Lower leg skin (tissue), 4 donors: ENCODE measurements at regions not wholly inside any gene's neighbourhood (a gene's known extent, or its start where the extent isn't known, plus 50 kb on each side); places are given as distances from the start of the nearest gene placed in this dataset.

Experiments
- DNase-seq, 2 donors: peaks; one replicate each; pipeline ENCODE4 v3.0.0-alpha.2; 2019; ENCODE audit warnings: low spot score in 2 of 2
- H3K4me3 ChIP-seq: fragments of 200-600 bp; sonication (generic); 2 replicates; pipeline ENCODE4 v1.5.1; 2017; ENCODE audit warnings: mild to moderate bottlenecking, low read depth; ENCODE audit not compliant: poor library complexity, severe bottlenecking
- POLR2A ChIP-seq, 2 donors: fragments of 450-650 bp; IDR thresholded peaks; one replicate each; pipeline ENCODE4 v1.6.1; 2016 to 2017; ENCODE audit warnings: antibody characterized with exemption in 2 of 2, mild to moderate bottlenecking in 1 of 2, moderate library complexity in 1 of 2
- WGBS, 2 donors: methylation state at CpG; one replicate each; pipeline ENCODE4 v1.1.5; 2018; 5-methylcytosine and 5-hydroxymethylcytosine counted together
- intact Hi-C: fragments of 100-400 bp; cut with DNase I; formaldehyde crosslinking; loops from one replicate; pipeline ENCODE4 v1.15.0; 2023; ENCODE audit warnings: low total_unique reads
- TF ChIP-seq, protein P1 (sequence below), 3 donors: fragments of 450-650 bp; IDR thresholded peaks; one replicate each; pipeline ENCODE4 v1.5.1; 2016; ENCODE audit warnings: antibody characterized with exemption in 3 of 3, mild to moderate bottlenecking in 3 of 3, moderate library complexity in 2 of 3

- no peak overlapping the region for H3K4me3 ChIP-seq
- TF ChIP-seq POLR2A (IDR thresholded peaks at IDR 0.05), result no peak
- 53 to 63% methylated on average over 2 of the region's 2 CpGs for WGBS, 2 donors
- intact Hi-C loops, result no loop called here
- no peak for DNase-seq
Observed at GRCh38 chr2:160664603-160665140, 171.1 kb upstream of the RBMS1 start.

GRCh38 chr2:160666154-160667060, 172.8 kb upstream of the RBMS1 start:
- TF ChIP-seq POLR2A (IDR thresholded peaks at IDR 0.05), result no peak
- TF ChIP-seq, protein P1, sequence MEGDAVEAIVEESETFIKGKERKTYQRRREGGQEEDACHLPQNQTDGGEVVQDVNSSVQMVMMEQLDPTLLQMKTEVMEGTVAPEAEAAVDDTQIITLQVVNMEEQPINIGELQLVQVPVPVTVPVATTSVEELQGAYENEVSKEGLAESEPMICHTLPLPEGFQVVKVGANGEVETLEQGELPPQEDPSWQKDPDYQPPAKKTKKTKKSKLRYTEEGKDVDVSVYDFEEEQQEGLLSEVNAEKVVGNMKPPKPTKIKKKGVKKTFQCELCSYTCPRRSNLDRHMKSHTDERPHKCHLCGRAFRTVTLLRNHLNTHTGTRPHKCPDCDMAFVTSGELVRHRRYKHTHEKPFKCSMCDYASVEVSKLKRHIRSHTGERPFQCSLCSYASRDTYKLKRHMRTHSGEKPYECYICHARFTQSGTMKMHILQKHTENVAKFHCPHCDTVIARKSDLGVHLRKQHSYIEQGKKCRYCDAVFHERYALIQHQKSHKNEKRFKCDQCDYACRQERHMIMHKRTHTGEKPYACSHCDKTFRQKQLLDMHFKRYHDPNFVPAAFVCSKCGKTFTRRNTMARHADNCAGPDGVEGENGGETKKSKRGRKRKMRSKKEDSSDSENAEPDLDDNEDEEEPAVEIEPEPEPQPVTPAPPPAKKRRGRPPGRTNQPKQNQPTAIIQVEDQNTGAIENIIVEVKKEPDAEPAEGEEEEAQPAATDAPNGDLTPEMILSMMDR (IDR thresholded peaks at IDR 0.05), result no peak
- intact Hi-C loops, result no loop called here
- WGBS, 2 donors, result 8 to 11% methylated on average over 5 of the region's 5 CpGs
- no peak for DNase-seq
- no peak overlapping the region for H3K4me3 ChIP-seq

DNA sequence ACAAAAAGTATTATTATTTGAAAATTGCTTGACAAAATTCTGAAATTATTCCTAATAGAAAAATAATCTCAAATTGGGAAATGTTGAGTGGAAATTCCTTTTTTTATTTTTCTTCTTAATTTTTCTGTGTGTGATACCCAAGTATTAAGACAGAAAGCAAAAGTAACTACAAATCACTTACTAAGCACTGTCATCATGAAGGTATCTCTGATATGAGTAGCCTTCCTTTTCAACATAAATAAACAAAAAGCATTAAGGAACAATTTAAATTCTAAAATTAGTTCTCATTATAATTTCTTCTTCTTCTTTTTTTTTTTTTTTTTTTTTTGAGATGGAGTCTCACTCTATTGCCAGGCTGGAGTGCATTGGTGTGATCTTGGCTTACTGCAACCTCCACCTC, 174.2 kb upstream of the RBMS1 start:
- DNase-seq, result no peak
- TF ChIP-seq, protein P1 (IDR thresholded peaks at IDR 0.05), result no peak
- TF ChIP-seq POLR2A (IDR thresholded peaks at IDR 0.05), result no peak
- intact Hi-C loops, result no loop called here

GRCh38 chr2:160670618-160671017, 177.0 kb upstream of the RBMS1 start:
- WGBS, 2 donors, result 79 to 92% methylated on average over 5 of the region's 5 CpGs
- DNase-seq, result no peak
- intact Hi-C loops, result no loop called here
- no peak overlapping the region for H3K4me3 ChIP-seq
- TF ChIP-seq POLR2A (IDR thresholded peaks at IDR 0.05), result no peak
- TF ChIP-seq, protein P1 (IDR thresholded peaks at IDR 0.05), result no peak

More for the DNA sequence above, 174.2 kb upstream of the RBMS1 start:
- no peak overlapping the region for H3K4me3 ChIP-seq

- intact Hi-C loops, result no loop called here
- WGBS, 2 donors, result 73 to 81% methylated on average over 1 of the region's 1 CpG
- no peak for DNase-seq
- no peak overlapping the region for H3K4me3 ChIP-seq
- TF ChIP-seq, protein P1 (IDR thresholded peaks at IDR 0.05), result no peak
Observed at GRCh38 chr2:160672211-160672610, 178.6 kb upstream of the RBMS1 start.

- intact Hi-C loops, result no loop called here
- WGBS, 2 donors, result 88 to 97% methylated on average over 2 of the region's 2 CpGs
- H3K4me3 ChIP-seq, result no peak overlapping the region
- TF ChIP-seq, protein P1 (IDR thresholded peaks at IDR 0.05), result no peak
- no peak for TF ChIP-seq POLR2A (IDR thresholded peaks at IDR 0.05)
- no peak for DNase-seq
Observed at GRCh38 chr2:160674146-160674750, 180.6 kb upstream of the RBMS1 start.
